IPS-NIHi7 (cell line): ENCODE measurements at regions not wholly inside any gene's neighbourhood (a gene's known extent, or its start where the extent isn't known, plus 50 kb on each side); places are given as distances from the start of the nearest gene placed in this dataset.

ENCODE experiments used
- DNase-seq: peaks from one replicate; pipeline ENCODE4 v3.0.0; 2012; ENCODE audit warnings: mixed read lengths; ENCODE audit errors: extremely low spot score

GRCh38 chr2:65739927-65740326 lies 307.5 kb upstream of the SPRED2 start:
- DNase-seq: no peak

GRCh38 chr2:65737452-65738011 lies 305.1 kb upstream of the SPRED2 start:
- DNase-seq: no peak

- no peak for DNase-seq
Measured at GRCh38 chr2:65731476-65731875, 299.1 kb upstream of the SPRED2 start.

GRCh38 chr2:65730186-65730585 lies 297.8 kb upstream of the SPRED2 start:
- DNase-seq: no peak

- no peak for DNase-seq
Measured at GRCh38 chr2:65729246-65729645, 296.8 kb upstream of the SPRED2 start.

- DNase-seq: no peak
Measured at GRCh38 chr2:65728477-65729180, 296.2 kb upstream of the SPRED2 start.

- DNase-seq: no peak
Measured at GRCh38 chr2:65727816-65728215, 295.4 kb upstream of the SPRED2 start.

- no peak for DNase-seq
Measured at GRCh38 chr2:65727381-65727780, 295.0 kb upstream of the SPRED2 start.

GRCh38 chr2:65724752-65725151 lies 292.4 kb upstream of the SPRED2 start:
- no peak for DNase-seq

- no peak for DNase-seq
Measured at GRCh38 chr2:65724336-65724735, 291.9 kb upstream of the SPRED2 start.

GRCh38 chr2:65722028-65722778 lies 289.8 kb upstream of the SPRED2 start:
- DNase-seq: peak; percentile 76

GRCh38 chr2:65716698-65717097 lies 284.3 kb upstream of the SPRED2 start:
- no peak for DNase-seq

GRCh38 chr2:65715323-65715722 lies 282.9 kb upstream of the SPRED2 start:
- DNase-seq: no peak

GRCh38 chr2:65714866-65715265 lies 282.5 kb upstream of the SPRED2 start:
- no peak for DNase-seq

GRCh38 chr2:65711863-65712262 lies 279.5 kb upstream of the SPRED2 start:
- DNase-seq: no peak

GRCh38 chr2:65710779-65711295 lies 278.4 kb upstream of the SPRED2 start:
- peak; percentile 65 for DNase-seq

GRCh38 chr2:65710356-65710755 lies 278.0 kb upstream of the SPRED2 start:
- DNase-seq: no peak

- no peak for DNase-seq
Measured at GRCh38 chr2:65708086-65708485, 275.7 kb upstream of the SPRED2 start.

- DNase-seq: no peak
Measured at GRCh38 chr2:65706411-65706810, 274.0 kb upstream of the SPRED2 start.

- DNase-seq: no peak
Measured at GRCh38 chr2:65701191-65701590, 268.8 kb upstream of the SPRED2 start.

- no peak for DNase-seq
Measured at GRCh38 chr2:65700720-65701119, 268.3 kb upstream of the SPRED2 start.

GRCh38 chr2:65700004-65700651 lies 267.7 kb upstream of the SPRED2 start:
- DNase-seq: no peak
